Peyer's patch (tissue), 4 donors: ENCODE measurements at regions not wholly inside any gene's neighbourhood (a gene's known extent, or its start where the extent isn't known, plus 50 kb on each side); places are given as distances from the start of the nearest gene placed in this dataset.

ENCODE experiments used
- DNase-seq, 3 donors: peaks; one replicate each; pipeline ENCODE4 v3.0.0-alpha.2; 2017 to 2019
- H3K27ac ChIP-seq, 4 donors: fragments of 200-600 bp; sonication (generic); one replicate each; pipeline ENCODE4 v1.5.1; 2016 to 2019
- H3K27me3 ChIP-seq, 2 donors: fragments of 200-600 bp; sonication (generic); one replicate each; pipeline ENCODE4 v1.5.1; 2019
- H3K36me3 ChIP-seq, 3 donors: fragments of 200-600 bp; sonication (generic); one replicate each; pipeline ENCODE4 v1.5.1; 2016 to 2019
- H3K4me1 ChIP-seq, 4 donors: fragments of 200-600 bp; sonication (generic); one replicate each; pipeline ENCODE4 v1.5.1; 2016 to 2019
- H3K4me3 ChIP-seq, 4 donors: fragments of 200-600 bp; sonication (generic); 1 replicate in 3 of 4; 2 replicates in 1 of 4; pipeline ENCODE4 v1.5.1; 2016 to 2019; ENCODE audit warnings: mild to moderate bottlenecking in 1 of 4
- H3K9me3 ChIP-seq, 4 donors: fragments of 200-600 bp; sonication (generic); one replicate each; pipeline ENCODE4 v1.5.1; 2016 to 2019; ENCODE audit warnings: mild to moderate bottlenecking in 1 of 4
- POLR2A ChIP-seq, 2 donors: fragments of 450-650 bp; IDR thresholded peaks; one replicate each; pipeline ENCODE4 v1.5.1; 2017; ENCODE audit warnings: antibody characterized with exemption in 2 of 2, mild to moderate bottlenecking in 2 of 2, moderate library complexity in 2 of 2
- TF ChIP-seq, protein P1 (sequence below), 6 experiments: fragments of 450-650 bp in 4 of 6; fragments of 200-600 bp in 2 of 6; sonication (generic) in 1 of 6; IDR thresholded peaks; one replicate each; pipeline ENCODE4 v1.5.1; 2017 to 2019; ENCODE audit warnings: antibody characterized with exemption in 6 of 6, mild to moderate bottlenecking in 3 of 6, moderate library complexity in 1 of 6

GRCh38 chr4:54414545-54414944, 185.5 kb downstream of the PDGFRA start:
- no peaks in the 10 kb centered on the region for H3K27me3 ChIP-seq
- no peaks in the 10 kb centered on the region for H3K36me3 ChIP-seq
- H3K9me3 ChIP-seq: no peaks in the 10 kb centered on the region
- no peaks in the 10 kb centered on the region for H3K4me1 ChIP-seq
- TF ChIP-seq, protein P1, sequence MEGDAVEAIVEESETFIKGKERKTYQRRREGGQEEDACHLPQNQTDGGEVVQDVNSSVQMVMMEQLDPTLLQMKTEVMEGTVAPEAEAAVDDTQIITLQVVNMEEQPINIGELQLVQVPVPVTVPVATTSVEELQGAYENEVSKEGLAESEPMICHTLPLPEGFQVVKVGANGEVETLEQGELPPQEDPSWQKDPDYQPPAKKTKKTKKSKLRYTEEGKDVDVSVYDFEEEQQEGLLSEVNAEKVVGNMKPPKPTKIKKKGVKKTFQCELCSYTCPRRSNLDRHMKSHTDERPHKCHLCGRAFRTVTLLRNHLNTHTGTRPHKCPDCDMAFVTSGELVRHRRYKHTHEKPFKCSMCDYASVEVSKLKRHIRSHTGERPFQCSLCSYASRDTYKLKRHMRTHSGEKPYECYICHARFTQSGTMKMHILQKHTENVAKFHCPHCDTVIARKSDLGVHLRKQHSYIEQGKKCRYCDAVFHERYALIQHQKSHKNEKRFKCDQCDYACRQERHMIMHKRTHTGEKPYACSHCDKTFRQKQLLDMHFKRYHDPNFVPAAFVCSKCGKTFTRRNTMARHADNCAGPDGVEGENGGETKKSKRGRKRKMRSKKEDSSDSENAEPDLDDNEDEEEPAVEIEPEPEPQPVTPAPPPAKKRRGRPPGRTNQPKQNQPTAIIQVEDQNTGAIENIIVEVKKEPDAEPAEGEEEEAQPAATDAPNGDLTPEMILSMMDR (IDR thresholded peaks at IDR 0.05): no peak
- no peak for TF ChIP-seq POLR2A (IDR thresholded peaks at IDR 0.05)
- H3K27ac ChIP-seq: no peak overlapping the region
- H3K4me3 ChIP-seq: no peak overlapping the region
- no peak for DNase-seq

- no peak for DNase-seq
- no peaks in the 10 kb centered on the region for H3K27me3 ChIP-seq
- no peak overlapping the region for H3K27ac ChIP-seq
- H3K9me3 ChIP-seq: no peaks in the 10 kb centered on the region
- no peaks in the 10 kb centered on the region for H3K4me1 ChIP-seq
- no peak overlapping the region for H3K4me3 ChIP-seq
- H3K36me3 ChIP-seq: no peaks in the 10 kb centered on the region
- no peak for TF ChIP-seq POLR2A (IDR thresholded peaks at IDR 0.05)
- TF ChIP-seq, protein P1 (IDR thresholded peaks at IDR 0.05): no peak
Observed at GRCh38 chr4:54417476-54417875, 188.4 kb downstream of the PDGFRA start.

GRCh38 chr4:54418468-54418867, 189.4 kb downstream of the PDGFRA start:
- no peak for TF ChIP-seq POLR2A (IDR thresholded peaks at IDR 0.05)
- TF ChIP-seq, protein P1 (IDR thresholded peaks at IDR 0.05): no peak
- Histone ChIP-seq H3K4me1 (no peaks in the 10 kb centered on the region), H3K4me3 (no peak overlapping the region), H3K27me3 (no peaks in the 10 kb centered on the region), H3K27ac (no peak overlapping the region), H3K36me3 (no peaks in the 10 kb centered on the region), H3K9me3 (no peaks in the 10 kb centered on the region)
- DNase-seq: no peak

- Histone ChIP-seq H3K4me1 (no peaks in the 10 kb centered on the region), H3K36me3 (no peaks in the 10 kb centered on the region), H3K27me3 (no peaks in the 10 kb centered on the region), H3K9me3 (no peaks in the 10 kb centered on the region), H3K27ac (no peak overlapping the region), H3K4me3 (no peak overlapping the region)
- TF ChIP-seq, protein P1 (IDR thresholded peaks at IDR 0.05): no peak
- TF ChIP-seq POLR2A (IDR thresholded peaks at IDR 0.05): no peak
- no peak for DNase-seq
Observed at GRCh38 chr4:54423066-54423465, 194.0 kb downstream of the PDGFRA start.

DNA sequence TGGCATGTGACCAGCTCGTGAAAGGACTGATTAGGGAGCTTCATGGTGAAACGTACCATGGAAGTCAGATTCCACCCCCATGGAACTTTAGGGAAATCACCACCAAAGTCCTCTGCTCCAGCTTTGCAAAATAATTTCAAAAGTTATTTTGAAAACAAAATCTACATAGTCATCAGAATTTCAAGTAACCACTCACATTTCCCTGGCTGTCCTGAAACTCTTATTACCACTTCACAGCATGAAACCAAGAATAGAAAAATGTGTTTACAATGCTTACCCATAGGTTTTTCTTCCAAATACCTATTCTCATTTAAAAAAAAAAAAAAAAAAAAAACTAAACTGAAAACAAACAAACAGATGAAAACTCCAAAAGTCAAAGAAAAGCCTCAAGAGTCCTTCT, 198.7 kb downstream of the PDGFRA start:
- Histone ChIP-seq H3K9me3 (no peaks in the 10 kb centered on the region), H3K4me3 (no peak overlapping the region), H3K27me3 (no peaks in the 10 kb centered on the region), H3K4me1 (no peaks in the 10 kb centered on the region), H3K36me3 (no peaks in the 10 kb centered on the region), H3K27ac (no peak overlapping the region)
- DNase-seq: no peak
- TF ChIP-seq, protein P1 (IDR thresholded peaks at IDR 0.05): no peak
- TF ChIP-seq POLR2A (IDR thresholded peaks at IDR 0.05): no peak

GRCh38 chr4:54428940-54429339, 199.8 kb downstream of the PDGFRA start:
- Histone ChIP-seq H3K4me1 (no peaks in the 10 kb centered on the region), H3K4me3 (no peak overlapping the region), H3K9me3 (no peaks in the 10 kb centered on the region), H3K27ac (no peak overlapping the region), H3K27me3 (no peaks in the 10 kb centered on the region), H3K36me3 (no peaks in the 10 kb centered on the region)
- TF ChIP-seq POLR2A (IDR thresholded peaks at IDR 0.05): no peak
- TF ChIP-seq, protein P1 (IDR thresholded peaks at IDR 0.05): no peak
- DNase-seq: no peak
